ENCODE measurements at regions not wholly inside any gene's neighbourhood (a gene's known extent, or its start where the extent isn't known, plus 50 kb on each side); places are given as distances from the start of the nearest gene placed in this dataset.

DNA sequence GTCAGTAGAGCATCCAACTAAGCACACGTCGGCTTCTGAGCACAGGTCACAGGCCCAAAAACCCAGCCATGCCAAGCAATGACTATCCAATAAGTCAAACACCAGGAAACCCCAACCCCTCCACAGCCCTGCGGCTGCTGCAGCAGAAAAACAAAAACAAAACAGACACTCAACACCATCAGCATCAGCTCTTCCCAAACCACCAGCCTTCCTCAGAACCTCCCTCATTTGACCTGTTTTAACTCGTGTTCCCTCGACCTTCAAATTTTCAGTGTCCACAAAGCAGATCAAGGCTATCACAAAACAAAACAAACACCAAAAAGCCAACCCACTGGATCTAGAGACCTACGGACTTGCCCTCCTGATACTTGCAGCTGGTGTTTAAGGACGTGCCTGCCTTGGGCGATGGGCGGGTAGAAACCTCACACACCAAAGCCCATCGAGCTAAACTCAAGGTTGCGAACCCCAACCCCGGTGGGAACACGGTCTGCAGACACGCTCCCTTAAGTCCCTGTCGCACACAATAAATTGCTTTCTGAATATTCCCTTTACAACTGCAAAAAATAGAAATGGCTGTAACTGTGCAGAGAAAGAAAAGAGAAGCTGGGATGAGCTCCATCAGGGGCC, 247.1 kb upstream of the ANKRD55 start (continued):
- TF ChIP-seq, protein P1, sequence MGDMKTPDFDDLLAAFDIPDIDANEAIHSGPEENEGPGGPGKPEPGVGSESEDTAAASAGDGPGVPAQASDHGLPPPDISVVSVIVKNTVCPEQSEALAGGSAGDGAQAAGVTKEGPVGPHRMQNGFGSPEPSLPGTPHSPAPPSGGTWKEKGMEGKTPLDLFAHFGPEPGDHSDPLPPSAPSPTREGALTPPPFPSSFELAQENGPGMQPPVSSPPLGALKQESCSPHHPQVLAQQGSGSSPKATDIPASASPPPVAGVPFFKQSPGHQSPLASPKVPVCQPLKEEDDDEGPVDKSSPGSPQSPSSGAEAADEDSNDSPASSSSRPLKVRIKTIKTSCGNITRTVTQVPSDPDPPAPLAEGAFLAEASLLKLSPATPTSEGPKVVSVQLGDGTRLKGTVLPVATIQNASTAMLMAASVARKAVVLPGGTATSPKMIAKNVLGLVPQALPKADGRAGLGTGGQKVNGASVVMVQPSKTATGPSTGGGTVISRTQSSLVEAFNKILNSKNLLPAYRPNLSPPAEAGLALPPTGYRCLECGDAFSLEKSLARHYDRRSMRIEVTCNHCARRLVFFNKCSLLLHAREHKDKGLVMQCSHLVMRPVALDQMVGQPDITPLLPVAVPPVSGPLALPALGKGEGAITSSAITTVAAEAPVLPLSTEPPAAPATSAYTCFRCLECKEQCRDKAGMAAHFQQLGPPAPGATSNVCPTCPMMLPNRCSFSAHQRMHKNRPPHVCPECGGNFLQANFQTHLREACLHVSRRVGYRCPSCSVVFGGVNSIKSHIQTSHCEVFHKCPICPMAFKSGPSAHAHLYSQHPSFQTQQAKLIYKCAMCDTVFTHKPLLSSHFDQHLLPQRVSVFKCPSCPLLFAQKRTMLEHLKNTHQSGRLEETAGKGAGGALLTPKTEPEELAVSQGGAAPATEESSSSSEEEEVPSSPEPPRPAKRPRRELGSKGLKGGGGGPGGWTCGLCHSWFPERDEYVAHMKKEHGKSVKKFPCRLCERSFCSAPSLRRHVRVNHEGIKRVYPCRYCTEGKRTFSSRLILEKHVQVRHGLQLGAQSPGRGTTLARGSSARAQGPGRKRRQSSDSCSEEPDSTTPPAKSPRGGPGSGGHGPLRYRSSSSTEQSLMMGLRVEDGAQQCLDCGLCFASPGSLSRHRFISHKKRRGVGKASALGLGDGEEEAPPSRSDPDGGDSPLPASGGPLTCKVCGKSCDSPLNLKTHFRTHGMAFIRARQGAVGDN (CRISPR knock-in tag; IDR thresholded peaks at IDR 0.05), result no peak; the same call in 1 of the 2 replicates
- TF ChIP-seq RXRB (CRISPR knock-in tag; IDR thresholded peaks at IDR 0.05; ENCODE audit: borderline replicate concordance), result peak; percentile 95
- peak; percentile 81 for TF ChIP-seq POGZ (CRISPR knock-in tag; IDR thresholded peaks at IDR 0.05)
- no peak for TF ChIP-seq ZNF878 (CRISPR knock-in tag; IDR thresholded peaks at IDR 0.05)
- TF ChIP-seq KDM6A (CRISPR knock-in tag; IDR thresholded peaks at IDR 0.05; ENCODE audit: low read depth), result peak; percentile 84
- peak; percentile 58; the same call in 1 of the 2 replicates for TF ChIP-seq DR1 (CRISPR knock-in tag; IDR thresholded peaks at IDR 0.05)
- TF ChIP-seq, protein P2, sequence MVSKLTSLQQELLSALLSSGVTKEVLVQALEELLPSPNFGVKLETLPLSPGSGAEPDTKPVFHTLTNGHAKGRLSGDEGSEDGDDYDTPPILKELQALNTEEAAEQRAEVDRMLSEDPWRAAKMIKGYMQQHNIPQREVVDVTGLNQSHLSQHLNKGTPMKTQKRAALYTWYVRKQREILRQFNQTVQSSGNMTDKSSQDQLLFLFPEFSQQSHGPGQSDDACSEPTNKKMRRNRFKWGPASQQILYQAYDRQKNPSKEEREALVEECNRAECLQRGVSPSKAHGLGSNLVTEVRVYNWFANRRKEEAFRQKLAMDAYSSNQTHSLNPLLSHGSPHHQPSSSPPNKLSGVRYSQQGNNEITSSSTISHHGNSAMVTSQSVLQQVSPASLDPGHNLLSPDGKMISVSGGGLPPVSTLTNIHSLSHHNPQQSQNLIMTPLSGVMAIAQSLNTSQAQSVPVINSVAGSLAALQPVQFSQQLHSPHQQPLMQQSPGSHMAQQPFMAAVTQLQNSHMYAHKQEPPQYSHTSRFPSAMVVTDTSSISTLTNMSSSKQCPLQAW (CRISPR knock-in tag; IDR thresholded peaks at IDR 0.05), result peak; percentile 85
- TF ChIP-seq ZNF441 (CRISPR knock-in tag; IDR thresholded peaks at IDR 0.05; ENCODE audit: borderline replicate concordance), result peak; percentile 55; the same call in 1 of the 2 replicates
- TF ChIP-seq ASH2L (IDR thresholded peaks at IDR 0.05; ENCODE audit: insufficient read length, low read depth, low read length), result peak; percentile 69
- TF ChIP-seq, protein P3, sequence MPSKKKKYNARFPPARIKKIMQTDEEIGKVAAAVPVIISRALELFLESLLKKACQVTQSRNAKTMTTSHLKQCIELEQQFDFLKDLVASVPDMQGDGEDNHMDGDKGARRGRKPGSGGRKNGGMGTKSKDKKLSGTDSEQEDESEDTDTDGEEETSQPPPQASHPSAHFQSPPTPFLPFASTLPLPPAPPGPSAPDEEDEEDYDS (CRISPR knock-in tag; IDR thresholded peaks at IDR 0.05), result no peak
- 0 out of 2 replicates have a peak, but pooled peaks have one; percentile 73 for TF ChIP-seq ZNF567 (CRISPR knock-in tag; IDR thresholded peaks at IDR 0.05; ENCODE audit: borderline replicate concordance)
- no peak for TF ChIP-seq MXI1 (IDR thresholded peaks at IDR 0.05; ENCODE audit: borderline replicate concordance, low read depth, low read length)
- no peak for TF ChIP-seq ZBTB2 (CRISPR knock-in tag; IDR thresholded peaks at IDR 0.05; ENCODE audit: low read depth)
- TF ChIP-seq MIER2 (CRISPR knock-in tag; IDR thresholded peaks at IDR 0.05), result no peak
- TF ChIP-seq NFKB2 (CRISPR knock-in tag; IDR thresholded peaks at IDR 0.05; ENCODE audit: borderline replicate concordance), result no peak
- TF ChIP-seq MED13 (CRISPR knock-in tag; IDR thresholded peaks at IDR 0.05), result peak; percentile 92
- no peak for TF ChIP-seq ZNF143 (CRISPR knock-in tag; IDR thresholded peaks at IDR 0.05)
- no peak; the same call in 1 of the 2 replicates for TF ChIP-seq ERF (CRISPR knock-in tag; IDR thresholded peaks at IDR 0.05)
- TF ChIP-seq TAF15 (IDR thresholded peaks at IDR 0.05; ENCODE audit: low read depth, low read length, poor library complexity, severe bottlenecking), result no peak
- TF ChIP-seq ATF7 (IDR thresholded peaks at IDR 0.05), result no peak
- no peak; the same call in 1 of the 2 replicates for TF ChIP-seq ATF7 (CRISPR knock-in tag; IDR thresholded peaks at IDR 0.05)
- TF ChIP-seq ZNF10 (CRISPR knock-in tag; IDR thresholded peaks at IDR 0.05; ENCODE audit: borderline replicate concordance, low read depth), result no peak
- TF ChIP-seq CBX2 (IDR thresholded peaks at IDR 0.05; ENCODE audit: low read depth, low read length), result no peak
- TF ChIP-seq CBX2 (CRISPR knock-in tag; IDR thresholded peaks at IDR 0.05; ENCODE audit: low read depth), result no peak
- no peak for TF ChIP-seq RFX1 (IDR thresholded peaks at IDR 0.05)

Data from HepG2 (cell line).